HUES64 (cell line): ENCODE measurements at regions not wholly inside any gene's neighbourhood (a gene's known extent, or its start where the extent isn't known, plus 50 kb on each side); places are given as distances from the start of the nearest gene placed in this dataset.
"Not testable (repeated sequence)": the region's sequence is repeated elsewhere in the genome, so short reads cannot be mapped to it uniquely, and the experiment has no call there.

Source experiments
- H3K27ac ChIP-seq: 2 replicates; pipeline ENCODE4 v1.7.0; 2013; ENCODE audit warnings: low read depth, low read length, inconsistent platforms
- H3K27me3 ChIP-seq: 2 replicates; pipeline ENCODE4 v1.6.1; 2013; ENCODE audit warnings: mild to moderate bottlenecking, low read length; ENCODE audit not compliant: insufficient read depth
- H3K36me3 ChIP-seq: 2 replicates; pipeline ENCODE4 v1.6.1; 2013; ENCODE audit warnings: mild to moderate bottlenecking, low read length; ENCODE audit not compliant: insufficient read depth
- H3K4me1 ChIP-seq: 2 replicates; pipeline ENCODE4 v1.6.1; 2013; ENCODE audit warnings: mild to moderate bottlenecking, low read length, moderate library complexity; ENCODE audit not compliant: insufficient read depth
- H3K4me3 ChIP-seq: 2 replicates; pipeline ENCODE4 v1.5.1; 2013; ENCODE audit warnings: mild to moderate bottlenecking, low read length, moderate library complexity
- H3K9ac ChIP-seq: 2 replicates; pipeline ENCODE4 v1.6.1; 2013; ENCODE audit warnings: mild to moderate bottlenecking, low read depth, low read length
- H3K9me3 ChIP-seq: 2 replicates; pipeline ENCODE4 v1.6.1; 2013; ENCODE audit warnings: low read depth, low read length; ENCODE audit not compliant: insufficient read depth
- WGBS: fragments of 150-250, 120-280 bp; methylation state at CpG from one replicate; pipeline ENCODE4 v1.1.7; 2013; ENCODE audit warnings: missing lambda C conversion rate; 5-methylcytosine and 5-hydroxymethylcytosine counted together

- Histone ChIP-seq H3K9ac (no peak overlapping the region), H3K4me3 (no peak overlapping the region), H3K4me1 (no peaks in the 10 kb centered on the region), H3K27me3 (no peaks in the 10 kb centered on the region), H3K27ac (no peak overlapping the region), H3K36me3 (no peaks in the 10 kb centered on the region), H3K9me3 (no peaks in the 10 kb centered on the region)
- WGBS = 96% methylated on average over 3 of the region's 3 CpGs
These were observed 840.0 kb upstream of the B3GALT2 start for GRCh38 chr1:194026422-194026821.

- Histone ChIP-seq H3K4me3 (no peak overlapping the region), H3K4me1 (no peaks in the 10 kb centered on the region), H3K9me3 (no peaks in the 10 kb centered on the region), H3K36me3 (no peaks in the 10 kb centered on the region), H3K9ac (no peak overlapping the region), H3K27me3 (no peaks in the 10 kb centered on the region), H3K27ac (no peak overlapping the region)
- 100% methylated on average over 1 of the region's 2 CpGs for WGBS
These were observed 838.2 kb upstream of the B3GALT2 start for GRCh38 chr1:194024659-194025058.

GRCh38 chr1:194014014-194014413 is 827.6 kb upstream of the B3GALT2 start:
- Histone ChIP-seq H3K9ac (no peak overlapping the region), H3K4me3 (no peak overlapping the region), H3K4me1 (no peaks in the 10 kb centered on the region), H3K36me3 (no peaks in the 10 kb centered on the region), H3K9me3 (no peaks in the 10 kb centered on the region), H3K27me3 (no peaks in the 10 kb centered on the region), H3K27ac (no peak overlapping the region)
- WGBS = 96% methylated on average over 1 of the region's 2 CpGs

- H3K9ac ChIP-seq = no peak overlapping the region
- no peaks in the 10 kb centered on the region for H3K27me3 ChIP-seq
- no peaks in the 10 kb centered on the region for H3K36me3 ChIP-seq
- no peaks in the 10 kb centered on the region for H3K9me3 ChIP-seq
- no peak overlapping the region for H3K4me3 ChIP-seq
- H3K27ac ChIP-seq = no peak overlapping the region
- WGBS = 94% methylated on average over 2 of the region's 2 CpGs
- H3K4me1 ChIP-seq = no peaks in the 10 kb centered on the region
These were observed 827.1 kb upstream of the B3GALT2 start for GRCh38 chr1:194013561-194013960.

- peaks cover 7% of the 10 kb centered on the region; the same call in 1 of the 2 replicates for H3K4me1 ChIP-seq
- 64% methylated on average over 2 of the region's 2 CpGs for WGBS
- H3K4me3 ChIP-seq = no peak overlapping the region
- H3K36me3 ChIP-seq = no peaks in the 10 kb centered on the region
- peaks cover 5% of the 10 kb centered on the region; the same call in 1 of the 2 replicates for H3K9me3 ChIP-seq
- no peaks in the 10 kb centered on the region for H3K27me3 ChIP-seq
- no peak overlapping the region for H3K9ac ChIP-seq
- H3K27ac ChIP-seq = no peak overlapping the region
These were observed 817.7 kb upstream of the B3GALT2 start for GRCh38 chr1:194004146-194004545.

GRCh38 chr1:194001726-194002350 is 815.4 kb upstream of the B3GALT2 start:
- 97% methylated on average over 33 of the region's 33 CpGs for WGBS
- not testable (repeated sequence) for H3K36me3 ChIP-seq, H3K4me1 ChIP-seq, H3K27ac ChIP-seq, H3K4me3 ChIP-seq, H3K9ac ChIP-seq, H3K27me3 ChIP-seq, H3K9me3 ChIP-seq

- Histone ChIP-seq H3K36me3 (no peaks in the 10 kb centered on the region; the same call in 1 of the 2 replicates), H3K27me3 (no peaks in the 10 kb centered on the region), H3K4me3 (no peak overlapping the region), H3K4me1 (no peaks in the 10 kb centered on the region), H3K9ac (no peak overlapping the region), H3K27ac (no peak overlapping the region), H3K9me3 (peaks cover 34% of the 10 kb centered on the region)
- WGBS = no CpG with 5 or more reads among the region's 2 CpGs
These were observed 802.5 kb upstream of the B3GALT2 start for GRCh38 chr1:193988885-193989284.

GRCh38 chr1:193979219-193979618 is 792.8 kb upstream of the B3GALT2 start:
- Histone ChIP-seq H3K9me3 (no peaks in the 10 kb centered on the region), H3K9ac (no peak overlapping the region), H3K4me3 (no peak overlapping the region), H3K36me3 (no peaks in the 10 kb centered on the region), H3K27ac (no peak overlapping the region), H3K4me1 (no peaks in the 10 kb centered on the region), H3K27me3 (no peaks in the 10 kb centered on the region)
- 93% methylated on average over 4 of the region's 4 CpGs for WGBS

GRCh38 chr1:193974286-193974798 is 787.9 kb upstream of the B3GALT2 start:
- Histone ChIP-seq H3K27me3 (no peaks in the 10 kb centered on the region), H3K4me3 (no peak overlapping the region), H3K27ac (no peak overlapping the region), H3K4me1 (no peaks in the 10 kb centered on the region), H3K9me3 (no peaks in the 10 kb centered on the region), H3K9ac (no peak overlapping the region), H3K36me3 (no peaks in the 10 kb centered on the region)
- 89% methylated on average over 3 of the region's 3 CpGs for WGBS

GRCh38 chr1:193973428-193973827 is 787.0 kb upstream of the B3GALT2 start:
- Histone ChIP-seq H3K27me3 (no peaks in the 10 kb centered on the region), H3K9me3 (no peaks in the 10 kb centered on the region), H3K9ac (no peak overlapping the region), H3K4me3 (no peak overlapping the region), H3K4me1 (no peaks in the 10 kb centered on the region), H3K36me3 (no peaks in the 10 kb centered on the region), H3K27ac (no peak overlapping the region)
- WGBS = 92% methylated on average over 1 of the region's 3 CpGs

- no peak overlapping the region for H3K4me3 ChIP-seq
- H3K4me1 ChIP-seq = no peaks in the 10 kb centered on the region
- H3K9ac ChIP-seq = no peak overlapping the region
- no peaks in the 10 kb centered on the region for H3K9me3 ChIP-seq
- no peaks in the 10 kb centered on the region for H3K27me3 ChIP-seq
- WGBS = 97% methylated on average over 3 of the region's 3 CpGs
- H3K36me3 ChIP-seq = no peaks in the 10 kb centered on the region
- no peak overlapping the region for H3K27ac ChIP-seq
These were observed 785.2 kb upstream of the B3GALT2 start for GRCh38 chr1:193971595-193971994.

GRCh38 chr1:193960499-193960898 is 774.1 kb upstream of the B3GALT2 start:
- WGBS = 75% methylated on average over 1 of the region's 1 CpG
- no peaks in the 10 kb centered on the region for H3K27me3 ChIP-seq

More at GRCh38 chr1:193960499-193960898, 774.1 kb upstream of the B3GALT2 start:
- Histone ChIP-seq H3K9ac (no peak overlapping the region), H3K36me3 (no peaks in the 10 kb centered on the region), H3K4me3 (no peak overlapping the region), H3K27ac (no peak overlapping the region), H3K4me1 (no peaks in the 10 kb centered on the region), H3K9me3 (no peaks in the 10 kb centered on the region)
